H1 (cell line): ENCODE measurements at regions not wholly inside any gene's neighbourhood (a gene's known extent, or its start where the extent isn't known, plus 50 kb on each side); places are given as distances from the start of the nearest gene placed in this dataset.

ENCODE experiments used
- CHD7 ChIP-seq: fragments of 300-600 bp; sonication (generic); IDR thresholded peaks from 2 replicates; pipeline ENCODE4 v1.7.1; 2012; ENCODE audit warnings: low read length, moderate library complexity, mild to moderate bottlenecking, inconsistent platforms; ENCODE audit not compliant: insufficient replicate concordance
- SIN3A ChIP-seq, 2 experiments: IDR thresholded peaks in 1 of 2; conservative IDR thresholded peaks in 1 of 2; 2 replicates each; pipeline ENCODE4 v1.6.1; 2011 to 2012; ENCODE audit warnings: low read length in 2 of 2, improper control_type of control experiment in 1 of 2, low read depth in 1 of 2, mild to moderate bottlenecking in 1 of 2

GRCh38 chr1:229017091-229017490 is 253.8 kb upstream of the RAB4A start (continued):
- TF ChIP-seq CHD7 (no peak), SIN3A (conservative IDR thresholded peaks at IDR 0.05 in 1 of 2, IDR thresholded peaks at IDR 0.05 in 1 of 2; ENCODE audit: low read depth in 1 of 2, low read length in 2 of 2) (no peak)
